Stimulated activated naive B cell treated with anti-CD40 and anti-IgM and Interleukin-4, amounts not matched to agents 10 μg/mL and 1 μg/mL and 100 μg/mL, for 72 hours (primary cell): ENCODE measurements at regions not wholly inside any gene's neighbourhood (a gene's known extent, or its start where the extent isn't known, plus 50 kb on each side); places are given as distances from the start of the nearest gene placed in this dataset.

Experiments
- ATAC-seq, 2 donors: fragments of 150-1000 bp; cut with Tn5 transposase; replicated peaks; 2 replicates each; pipeline ENCODE4 v1.10.0; 2021; ENCODE audit warnings: moderate library complexity in 1 of 2
- DNase-seq: peaks from one replicate; pipeline ENCODE4 v3.0.0; 2021
- H3K27ac Mint-ChIP-seq: one replicate; pipeline ENCODE4 v1.8.0; 2022; ENCODE audit warnings: mild to moderate bottlenecking, mixed read lengths
- H3K27me3 Mint-ChIP-seq, 2 donors: one replicate each; pipeline ENCODE4 v1.8.0; 2022; ENCODE audit warnings: mixed read lengths in 2 of 2
- H3K36me3 Mint-ChIP-seq, 2 donors: one replicate each; pipeline ENCODE4 v1.8.0; 2022; ENCODE audit warnings: mixed read lengths in 2 of 2, mild to moderate bottlenecking in 1 of 2
- H3K4me1 Mint-ChIP-seq, 2 donors: one replicate each; pipeline ENCODE4 v1.8.0; 2022; ENCODE audit warnings: mixed read lengths in 2 of 2, mild to moderate bottlenecking in 1 of 2
- H3K4me3 Mint-ChIP-seq, 2 donors: one replicate each; pipeline ENCODE4 v1.8.0; 2022; ENCODE audit warnings: mild to moderate bottlenecking in 2 of 2, mixed read lengths in 2 of 2, moderate library complexity in 1 of 2
- H3K9me3 Mint-ChIP-seq, 2 donors: one replicate each; pipeline ENCODE4 v1.8.0; 2022; ENCODE audit warnings: mixed read lengths in 2 of 2, mild to moderate bottlenecking in 1 of 2

DNA sequence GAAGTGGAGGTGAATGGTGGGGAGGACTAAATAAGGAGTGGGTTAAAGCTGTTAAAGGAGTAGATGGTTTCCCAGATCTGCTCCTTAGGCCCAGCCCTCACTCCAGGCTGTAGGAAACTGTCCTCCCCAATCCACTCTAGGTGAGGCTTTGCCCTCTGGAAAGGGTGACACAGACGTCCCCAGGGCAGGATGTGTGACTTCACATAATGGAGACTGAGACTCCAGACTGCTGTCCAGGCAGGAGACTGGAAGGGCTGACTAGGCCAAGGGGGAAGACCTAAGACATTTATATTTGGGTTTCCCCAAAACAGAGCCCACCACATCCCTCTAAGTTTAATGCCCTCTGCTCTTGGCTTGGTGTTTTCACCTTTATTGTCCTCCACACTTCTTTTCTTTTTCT is 488.5 kb downstream of the SHQ1 start:
- peaks cover 4 to 5% of the 10 kb centered on the region in 2 donors for H3K9me3 Mint-ChIP-seq
- H3K4me3 Mint-ChIP-seq: no peak overlapping the region
- H3K4me1 Mint-ChIP-seq: peaks cover 0 to 6% of the 10 kb centered on the region in 2 donors
- DNase-seq (no peak), ATAC-seq (no peak)
- H3K27ac Mint-ChIP-seq: no peak overlapping the region
- H3K27me3 Mint-ChIP-seq: peaks cover 14 to 31% of the 10 kb centered on the region in 2 donors
- H3K36me3 Mint-ChIP-seq: peaks cover 0 to 6% of the 10 kb centered on the region in 2 donors

DNA sequence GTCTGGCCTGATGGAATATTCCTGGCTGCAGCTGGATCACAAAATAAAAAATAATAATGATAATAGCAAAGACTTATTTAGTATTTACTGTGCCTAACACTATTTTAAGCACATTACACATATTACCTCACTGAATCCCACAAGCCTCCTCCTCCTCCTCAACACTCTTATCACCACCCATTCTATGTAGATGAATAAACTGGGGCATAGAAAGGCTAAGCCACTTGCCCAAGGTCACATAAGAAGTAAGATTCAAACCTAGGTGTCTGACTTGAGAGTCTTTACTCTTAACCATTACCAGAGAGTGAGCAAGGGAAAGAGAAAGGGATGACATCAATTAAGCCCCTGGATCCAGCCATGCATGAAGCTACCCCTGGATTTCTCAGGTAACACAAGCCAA is 493.1 kb downstream of the SHQ1 start:
- Mint-ChIP-seq H3K9me3 (no peaks in the 10 kb centered on the region), H3K27ac (no peak overlapping the region), H3K4me3 (no peak overlapping the region), H3K27me3 (peaks cover 10 to 21% of the 10 kb centered on the region in 2 donors), H3K4me1 (no peaks in the 10 kb centered on the region), H3K36me3 (no peaks in the 10 kb centered on the region)
- DNase-seq (no peak), ATAC-seq (no peak)

DNA sequence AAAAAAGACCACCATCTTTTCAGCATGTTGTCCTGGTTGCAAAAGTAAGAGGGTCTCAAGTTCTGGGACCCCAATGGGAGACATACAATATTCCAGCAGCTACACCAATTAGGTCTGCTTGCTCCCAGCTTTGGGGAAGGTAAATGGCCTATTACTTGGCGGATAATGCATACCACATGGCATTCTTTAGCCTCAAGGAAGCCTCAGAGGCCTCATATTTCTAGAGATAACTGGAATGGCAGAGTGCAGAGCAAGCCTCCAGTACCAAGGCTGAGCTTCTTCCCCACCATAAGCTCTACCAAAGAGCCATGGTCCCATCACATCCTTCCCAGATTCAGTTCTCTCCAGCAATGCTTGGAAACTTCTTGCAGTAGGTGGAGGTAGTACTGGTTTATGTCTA is 493.8 kb downstream of the SHQ1 start:
- Mint-ChIP-seq H3K27me3 (peaks cover 11 to 24% of the 10 kb centered on the region in 2 donors), H3K9me3 (no peaks in the 10 kb centered on the region)

DNA sequence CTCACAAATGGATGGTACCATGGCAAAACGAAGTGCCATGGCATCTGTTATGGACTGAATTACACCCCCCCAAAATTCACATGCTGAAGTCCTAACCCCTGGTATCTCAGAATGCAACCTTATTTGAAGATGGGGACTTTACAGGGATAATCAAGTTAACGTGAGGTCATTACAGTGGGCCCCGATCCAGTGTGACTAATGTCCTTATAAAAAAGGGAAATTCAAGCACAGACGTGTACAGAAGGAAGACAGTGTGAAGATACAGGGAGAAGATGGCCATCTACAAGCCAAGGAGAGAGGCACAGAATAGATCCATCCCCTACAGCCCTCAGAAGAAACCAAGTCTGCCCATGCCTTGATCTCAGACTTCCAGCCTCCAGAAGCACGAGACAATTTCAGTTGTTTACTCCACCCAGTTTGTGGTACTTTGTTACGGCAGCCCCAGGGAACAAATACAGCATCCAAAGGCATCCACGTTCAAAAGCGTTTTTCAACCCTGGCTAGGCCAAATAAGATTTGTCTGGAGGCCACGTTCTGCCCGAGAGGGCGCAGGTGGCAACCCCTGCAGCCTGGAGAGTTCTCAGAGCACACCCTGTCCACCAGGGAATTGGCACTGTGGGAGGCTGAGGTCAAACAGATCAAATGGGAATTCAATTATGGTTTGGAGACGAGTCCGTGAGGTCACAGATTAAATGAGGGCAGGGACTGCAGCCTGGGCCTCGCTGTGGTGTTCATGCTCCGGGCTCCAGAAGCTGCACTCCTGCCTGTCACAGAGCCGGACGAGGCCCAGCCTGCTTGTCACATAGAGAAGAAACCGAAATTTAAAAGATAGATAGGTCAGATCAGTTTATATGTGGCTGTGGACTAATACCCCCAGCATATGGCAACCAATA is 494.8 kb downstream of the SHQ1 start:
- no peaks in the 10 kb centered on the region for H3K36me3 Mint-ChIP-seq
- no peak for DNase-seq
- H3K27me3 Mint-ChIP-seq: peaks cover 17 to 34% of the 10 kb centered on the region in 2 donors
- peak overlapping the region; percentile 14 for H3K27ac Mint-ChIP-seq
- no peak for ATAC-seq
- no peak overlapping the region for H3K4me3 Mint-ChIP-seq
- peaks cover 5% of the 10 kb centered on the region in 2 donors for H3K4me1 Mint-ChIP-seq
- peaks cover 0 to 2% of the 10 kb centered on the region in 2 donors for H3K9me3 Mint-ChIP-seq

More for the DNA sequence above, 493.8 kb downstream of the SHQ1 start:
- Mint-ChIP-seq H3K36me3 (no peaks in the 10 kb centered on the region), H3K27ac (no peak overlapping the region), H3K4me1 (no peaks in the 10 kb centered on the region), H3K4me3 (no peak overlapping the region)
- DNase-seq (no peak), ATAC-seq (no peak)

DNA sequence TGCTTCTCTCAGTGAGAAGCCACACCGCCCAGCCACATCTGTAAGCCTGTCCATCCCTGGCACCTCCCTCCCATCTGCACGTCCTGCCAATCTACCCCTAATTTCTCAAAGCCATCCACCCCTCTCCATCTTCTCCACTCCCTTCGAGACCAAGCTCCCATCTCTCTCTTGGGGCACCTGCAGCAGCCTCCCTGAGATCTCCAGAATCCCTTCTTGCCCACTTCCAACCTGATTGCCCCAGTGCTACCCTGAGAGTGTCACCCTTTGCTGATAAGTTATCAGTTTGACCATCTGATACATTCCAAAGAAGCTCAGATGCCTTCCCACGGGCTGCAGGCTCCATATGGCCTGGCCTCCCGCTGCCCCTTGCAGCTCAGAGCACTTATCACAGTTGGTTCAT is 496.1 kb downstream of the SHQ1 start:
- no peak overlapping the region for H3K4me3 Mint-ChIP-seq
- H3K27me3 Mint-ChIP-seq: peaks cover 17 to 41% of the 10 kb centered on the region in 2 donors
- H3K9me3 Mint-ChIP-seq: peaks cover 0 to 2% of the 10 kb centered on the region in 2 donors

DNA sequence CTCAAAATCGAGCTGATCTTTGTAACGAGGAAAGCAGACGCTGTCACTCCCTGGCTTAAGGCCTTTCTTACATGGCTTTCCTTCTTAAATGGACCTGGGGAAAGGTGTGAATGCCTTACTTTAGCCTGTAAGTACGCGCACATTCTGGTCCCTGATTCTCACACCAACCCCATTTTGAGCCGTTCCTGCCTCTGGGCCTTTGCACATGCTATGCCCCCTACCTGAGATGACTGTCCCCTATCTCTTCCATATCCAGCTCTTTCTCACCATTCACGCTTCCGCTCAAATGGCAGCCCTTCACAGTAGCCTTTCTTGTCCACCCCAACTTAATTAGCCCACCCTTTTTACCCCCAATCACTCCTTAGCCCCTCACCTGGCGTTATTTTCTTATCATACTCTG is 496.7 kb downstream of the SHQ1 start:
- ATAC-seq (no peak), DNase-seq (no peak)
- Mint-ChIP-seq H3K27ac (no peak overlapping the region), H3K27me3 (peaks cover 17 to 41% of the 10 kb centered on the region in 2 donors), H3K4me1 (peaks cover 15 to 20% of the 10 kb centered on the region in 2 donors), H3K36me3 (no peaks in the 10 kb centered on the region), H3K9me3 (peaks cover 0 to 2% of the 10 kb centered on the region in 2 donors), H3K4me3 (no peak overlapping the region)

More for the DNA sequence above, 496.1 kb downstream of the SHQ1 start:
- ATAC-seq (no peak), DNase-seq (no peak)
- Mint-ChIP-seq H3K36me3 (no peaks in the 10 kb centered on the region), H3K27ac (no peak overlapping the region), H3K4me1 (peaks cover 12 to 15% of the 10 kb centered on the region in 2 donors)

DNA sequence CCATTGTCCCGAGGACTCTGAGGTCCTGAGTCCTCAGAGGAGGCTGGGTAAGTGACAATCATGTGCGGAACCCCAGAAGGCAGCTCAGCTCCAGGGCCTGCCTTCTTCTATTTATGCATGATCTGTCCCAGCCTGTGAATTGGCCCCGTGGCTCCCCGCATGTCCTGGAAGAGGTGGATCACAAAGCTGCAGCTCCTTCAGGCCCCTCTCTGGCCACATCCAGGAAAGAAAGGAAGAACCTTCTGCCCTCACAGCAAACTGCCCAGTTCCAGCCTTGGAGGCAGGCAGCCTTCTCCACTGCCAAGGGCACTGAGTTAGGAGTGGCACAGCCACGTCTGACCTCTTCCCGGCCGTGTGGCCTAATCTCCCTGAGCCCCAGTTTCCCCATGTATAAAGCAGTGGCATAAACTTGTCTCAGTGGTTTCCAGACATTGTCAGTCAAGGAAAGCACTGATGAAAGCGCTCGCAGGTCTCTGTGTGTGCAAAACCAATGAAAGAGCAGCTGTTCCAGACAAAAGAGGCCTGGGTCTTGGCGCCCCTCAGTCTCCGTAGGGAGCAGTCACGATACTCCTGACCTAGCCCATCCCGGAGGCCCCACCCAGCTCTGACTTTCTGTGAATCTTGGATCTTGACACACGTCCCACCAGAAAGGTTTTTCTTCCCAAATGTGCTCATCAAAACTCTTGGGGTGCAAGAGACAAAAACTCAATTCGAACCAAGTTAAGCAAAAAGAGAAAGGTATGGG is 497.3 kb downstream of the SHQ1 start:
- no peaks in the 10 kb centered on the region for H3K36me3 Mint-ChIP-seq
- H3K9me3 Mint-ChIP-seq: peaks cover 0 to 2% of the 10 kb centered on the region in 2 donors
- peaks cover 17 to 41% of the 10 kb centered on the region in 2 donors for H3K27me3 Mint-ChIP-seq
- peaks cover 21 to 26% of the 10 kb centered on the region in 2 donors for H3K4me1 Mint-ChIP-seq
- no peak for DNase-seq
- no peak overlapping the region for H3K4me3 Mint-ChIP-seq
- H3K27ac Mint-ChIP-seq: no peak overlapping the region
- ATAC-seq: no peak

DNA sequence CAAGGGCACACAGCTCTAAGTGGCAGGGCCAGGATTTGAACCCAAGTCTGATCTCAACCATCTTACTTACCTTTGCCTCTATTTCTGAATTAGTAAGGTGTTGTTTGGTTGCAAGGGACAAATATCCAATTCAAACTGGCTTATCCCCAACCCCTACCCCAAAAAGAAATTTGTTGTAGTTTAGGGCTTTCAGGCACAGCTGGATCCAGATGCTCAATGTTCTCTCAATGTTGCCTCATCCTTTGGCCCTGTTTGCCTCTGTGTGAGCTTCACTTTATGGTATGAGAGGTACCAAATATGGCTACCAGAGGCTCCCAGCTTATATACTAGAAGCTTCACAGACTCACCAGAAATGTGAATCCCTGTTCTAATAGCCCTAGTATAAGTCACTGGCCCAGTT is 499.9 kb downstream of the SHQ1 start:
- Mint-ChIP-seq H3K27me3 (peaks cover 17 to 36% of the 10 kb centered on the region in 2 donors), H3K27ac (no peak overlapping the region), H3K4me3 (peak overlapping the region in 1 of 2 donors; percentile 45), H3K36me3 (no peaks in the 10 kb centered on the region), H3K9me3 (peaks cover 0 to 2% of the 10 kb centered on the region in 2 donors), H3K4me1 (peaks cover 34 to 49% of the 10 kb centered on the region in 2 donors)
- no peak for ATAC-seq
- DNase-seq: no peak

DNA sequence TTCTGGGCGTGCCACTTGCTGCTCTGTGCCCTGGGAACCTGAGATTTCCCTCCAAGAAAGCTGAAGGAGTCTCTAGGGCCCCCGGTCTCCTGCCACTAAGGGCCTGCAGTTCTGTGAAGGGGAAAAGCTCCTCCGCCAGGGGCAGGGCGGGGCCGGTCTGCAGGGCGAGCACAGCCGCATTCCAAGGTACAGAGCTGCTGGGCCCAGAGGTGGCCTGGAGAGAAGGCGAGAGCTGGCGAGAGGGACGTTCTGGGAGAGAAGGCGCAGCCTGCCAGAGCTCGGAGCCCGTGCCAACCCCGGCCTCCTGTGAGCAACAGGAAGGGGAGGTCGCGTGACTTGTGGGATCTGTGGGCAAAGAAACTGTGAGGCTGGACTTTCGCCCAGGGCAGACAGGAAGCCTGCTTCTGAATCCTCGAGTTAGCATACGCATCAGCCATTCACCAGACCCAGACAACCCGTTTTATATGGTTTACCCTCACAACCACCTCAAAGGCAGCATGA is 500.4 kb downstream of the SHQ1 start:
- H3K4me3 Mint-ChIP-seq: peak overlapping the region; percentile 45 to 50
- no peaks in the 10 kb centered on the region for H3K36me3 Mint-ChIP-seq
- ATAC-seq (peak; percentile 72 to 82), DNase-seq (peak; percentile 33)
- H3K27ac Mint-ChIP-seq: peak overlapping the region; percentile 66
- peaks cover 17 to 34% of the 10 kb centered on the region in 2 donors for H3K27me3 Mint-ChIP-seq
- H3K4me1 Mint-ChIP-seq: peaks cover 35 to 49% of the 10 kb centered on the region in 2 donors
- H3K9me3 Mint-ChIP-seq: peaks cover 0 to 2% of the 10 kb centered on the region in 2 donors

DNA sequence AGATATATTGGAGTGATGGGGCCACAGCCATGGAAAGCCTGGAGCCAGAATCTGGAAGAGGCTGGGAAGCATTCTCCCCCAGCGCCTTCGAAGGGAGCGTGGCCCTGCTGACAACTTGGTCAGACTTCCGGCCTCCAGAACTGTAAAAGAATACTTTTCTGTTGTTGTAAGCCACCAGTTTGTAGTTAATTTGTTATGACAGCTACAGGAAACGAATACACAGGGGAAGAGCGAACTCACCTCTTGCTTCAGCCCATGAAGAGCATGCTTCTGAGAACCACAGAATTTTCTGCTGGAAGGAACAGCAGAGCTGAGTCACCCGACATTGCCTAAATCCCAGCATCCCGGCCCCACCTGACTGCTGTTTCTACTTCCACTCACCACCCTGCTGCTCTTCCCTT is 501.7 kb downstream of the SHQ1 start:
- DNase-seq: no peak
- Mint-ChIP-seq H3K36me3 (no peaks in the 10 kb centered on the region), H3K27ac (no peak overlapping the region), H3K27me3 (peaks cover 8 to 23% of the 10 kb centered on the region in 2 donors), H3K9me3 (peaks cover 0 to 2% of the 10 kb centered on the region in 2 donors), H3K4me3 (no peak overlapping the region), H3K4me1 (peaks cover 38 to 52% of the 10 kb centered on the region in 2 donors)
- peak in 1 of 2 donors; percentile 23 for ATAC-seq

DNA sequence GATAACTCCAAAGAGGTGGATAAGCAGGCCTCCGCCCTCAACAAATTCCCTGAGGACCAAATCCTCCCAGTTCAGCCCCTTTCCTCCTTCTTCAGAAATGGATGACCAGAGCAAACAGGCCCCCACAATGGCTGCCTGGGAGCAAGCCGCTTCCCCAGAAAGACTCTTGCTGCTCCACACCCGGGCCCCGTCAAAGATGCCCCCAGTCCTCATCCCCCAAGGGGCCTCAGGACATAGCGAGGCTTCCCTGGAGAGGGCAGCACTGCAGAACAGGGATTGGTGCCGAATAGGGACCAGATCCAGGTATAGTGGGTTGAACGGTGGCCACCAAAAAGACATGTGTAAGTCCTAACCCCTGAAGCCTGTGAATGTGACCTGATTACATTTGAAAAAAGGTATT is 502.3 kb downstream of the SHQ1 start:
- no peaks in the 10 kb centered on the region for H3K36me3 Mint-ChIP-seq
- no peak overlapping the region for H3K4me3 Mint-ChIP-seq
- ATAC-seq (no peak), DNase-seq (no peak)
- H3K27me3 Mint-ChIP-seq: peaks cover 7 to 20% of the 10 kb centered on the region in 2 donors
- H3K27ac Mint-ChIP-seq: no peak overlapping the region
- H3K4me1 Mint-ChIP-seq: peaks cover 38 to 57% of the 10 kb centered on the region in 2 donors
- peaks cover 0 to 2% of the 10 kb centered on the region in 2 donors for H3K9me3 Mint-ChIP-seq

DNA sequence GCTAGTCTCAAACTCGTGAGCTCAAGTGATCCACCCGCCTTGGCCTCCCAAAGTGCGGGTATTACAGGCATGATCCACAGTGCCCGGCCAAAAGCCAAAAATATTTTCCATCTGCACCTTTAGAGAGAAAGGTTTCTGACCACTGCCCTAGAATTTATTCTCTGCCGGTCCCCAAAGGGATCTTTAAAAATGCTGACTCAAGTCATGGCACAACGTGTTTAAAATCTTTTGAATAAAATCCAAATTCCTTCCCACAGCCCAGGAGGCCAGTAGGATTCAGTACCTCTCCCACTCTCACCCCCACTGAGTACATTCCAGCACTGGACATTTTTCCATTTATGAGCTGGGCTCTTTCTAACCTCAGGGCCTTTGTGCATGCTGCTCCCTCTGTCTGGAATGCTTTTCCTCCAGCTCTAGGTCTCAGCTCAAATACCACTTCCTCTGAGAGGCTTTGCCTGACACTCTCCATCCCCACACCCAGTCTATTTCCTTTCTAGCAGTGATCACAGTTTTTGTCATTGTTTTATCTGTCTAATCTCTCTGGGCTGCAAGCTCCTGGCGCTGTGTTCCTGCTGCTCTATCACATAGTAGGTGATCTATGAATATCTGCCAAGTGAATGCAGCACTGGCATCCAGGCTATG is 502.9 kb downstream of the SHQ1 start:
- no peak overlapping the region for H3K27ac Mint-ChIP-seq
- peaks cover 7 to 20% of the 10 kb centered on the region in 2 donors for H3K27me3 Mint-ChIP-seq
- no peaks in the 10 kb centered on the region for H3K36me3 Mint-ChIP-seq
- no peak for DNase-seq
- H3K4me1 Mint-ChIP-seq: peaks cover 41 to 63% of the 10 kb centered on the region in 2 donors
- no peak for ATAC-seq
- no peak overlapping the region for H3K4me3 Mint-ChIP-seq
- peaks cover 0 to 2% of the 10 kb centered on the region in 2 donors for H3K9me3 Mint-ChIP-seq

DNA sequence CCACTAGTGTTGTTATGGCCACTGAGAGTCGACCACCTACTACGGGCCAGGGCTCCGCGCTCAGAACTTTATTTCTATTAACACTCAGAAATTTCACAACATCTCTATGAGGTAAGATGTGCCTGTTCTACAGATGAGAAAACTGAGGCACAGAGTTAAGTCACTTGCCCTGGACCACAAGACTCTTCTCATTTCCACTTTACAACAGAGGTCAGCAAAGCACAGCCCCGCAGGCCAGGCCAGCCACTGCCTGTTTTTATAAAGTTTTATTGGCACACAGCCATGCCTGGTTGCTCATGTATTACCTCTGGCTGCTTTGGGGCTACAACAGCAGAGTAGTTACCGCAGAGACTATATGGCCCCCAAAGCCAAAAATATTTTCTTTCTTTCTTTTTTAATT is 503.6 kb downstream of the SHQ1 start:
- peaks cover 7 to 19% of the 10 kb centered on the region in 2 donors for H3K27me3 Mint-ChIP-seq
- no peak overlapping the region for H3K4me3 Mint-ChIP-seq
- ATAC-seq (no peak), DNase-seq (no peak)
- no peak overlapping the region for H3K27ac Mint-ChIP-seq
- no peaks in the 10 kb centered on the region for H3K36me3 Mint-ChIP-seq
- H3K9me3 Mint-ChIP-seq: peaks cover 0 to 2% of the 10 kb centered on the region in 2 donors
- H3K4me1 Mint-ChIP-seq: peaks cover 41 to 63% of the 10 kb centered on the region in 2 donors

DNA sequence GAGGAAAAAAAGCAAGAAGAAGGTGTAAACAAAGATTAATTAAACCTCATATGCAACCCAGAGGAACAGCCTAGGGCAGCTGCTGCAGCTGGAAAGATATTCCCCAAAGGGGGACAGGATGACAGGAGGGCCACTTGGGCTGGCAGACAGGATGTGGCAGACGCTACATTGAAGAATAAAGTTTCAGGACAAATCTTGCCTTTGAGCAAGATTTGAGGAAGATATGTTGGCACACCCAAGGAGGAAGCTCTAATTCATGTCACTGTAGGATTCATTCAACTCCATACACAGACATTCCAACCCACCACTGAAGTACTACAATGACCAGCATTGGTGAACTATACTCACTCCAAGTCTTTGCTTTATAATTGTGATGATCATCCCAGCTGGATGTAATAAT is 504.0 kb downstream of the SHQ1 start:
- Mint-ChIP-seq H3K36me3 (no peaks in the 10 kb centered on the region), H3K9me3 (peaks cover 0 to 2% of the 10 kb centered on the region in 2 donors), H3K27me3 (peaks cover 3 to 15% of the 10 kb centered on the region in 2 donors), H3K4me3 (no peak overlapping the region), H3K4me1 (peaks cover 41 to 63% of the 10 kb centered on the region in 2 donors), H3K27ac (no peak overlapping the region)
- ATAC-seq (no peak), DNase-seq (no peak)
